Upper lobe of left lung (tissue), 6 donors: ENCODE measurements at regions not wholly inside any gene's neighbourhood (a gene's known extent, or its start where the extent isn't known, plus 50 kb on each side); places are given as distances from the start of the nearest gene placed in this dataset.
A peak's percentile ranks its signal among the peaks of the same experiment; 100 is the strongest.

ENCODE experiments used
- ATAC-seq, 2 donors: fragments of 200-7000 bp; cut with Tn5 transposase; one replicate each; pipeline ENCODE4 v1.9.1; 2022; ENCODE audit warnings: mild to moderate bottlenecking in 2 of 2, moderate library complexity in 2 of 2; ENCODE audit not compliant: low FRiP score in 2 of 2
- DNase-seq, 2 donors: peaks; one replicate each; pipeline ENCODE4 v3.0.0-alpha.2; 2019 to 2020
- H3K27ac ChIP-seq, 4 donors: fragments of 200-600 bp; sonication (generic); one replicate each; pipeline ENCODE4 v1.5.1; 2016 to 2019
- H3K27me3 ChIP-seq, 4 donors: fragments of 200-600 bp; sonication (generic); one replicate each; pipeline ENCODE4 v1.5.1; 2017 to 2019
- H3K36me3 ChIP-seq, 4 donors: fragments of 200-600 bp; sonication (generic); one replicate each; pipeline ENCODE4 v1.5.1; 2016 to 2019
- H3K4me1 ChIP-seq, 4 donors: fragments of 200-600 bp; sonication (generic); one replicate each; pipeline ENCODE4 v1.5.1; 2018 to 2019
- H3K4me3 ChIP-seq, 4 donors: fragments of 200-600 bp; sonication (generic); one replicate each; pipeline ENCODE4 v1.5.1; 2017 to 2019; ENCODE audit warnings: mild to moderate bottlenecking in 2 of 4, moderate library complexity in 1 of 4
- H3K9me3 ChIP-seq, 4 donors: fragments of 200-600 bp; sonication (generic); one replicate each; pipeline ENCODE4 v1.5.1; 2018 to 2019
- EP300 ChIP-seq, 4 donors: sonication (generic); formaldehyde crosslinking; IDR thresholded peaks; one replicate each; pipeline ENCODE4 v1.5.1; 2017; ENCODE audit warnings: antibody characterized with exemption in 4 of 4, control low read depth in 2 of 4
- POLR2A ChIP-seq, 4 donors: fragments of 450-650 bp; IDR thresholded peaks; one replicate each; pipeline ENCODE4 v1.5.1; 2016 to 2017; ENCODE audit warnings: antibody characterized with exemption in 4 of 4, mild to moderate bottlenecking in 2 of 4
- POLR2AphosphoS5 ChIP-seq, 2 donors: sonication (generic); formaldehyde crosslinking; IDR thresholded peaks; one replicate each; pipeline ENCODE4 v1.5.1; 2017; ENCODE audit warnings: antibody characterized with exemption in 2 of 2
- WGBS, 2 donors: methylation state at CpG; one replicate each; pipeline ENCODE4 v1.1.5; 2017 to 2018; 5-methylcytosine and 5-hydroxymethylcytosine counted together
- TF ChIP-seq, protein P1 (sequence below), 6 experiments: fragments of 450-650 bp in 4 of 6; fragments of 200-600 bp in 2 of 6; sonication (generic) in 2 of 6; IDR thresholded peaks; one replicate each; pipeline ENCODE4 v1.5.1; 2016 to 2019; ENCODE audit warnings: antibody characterized with exemption in 6 of 6
- donor health status: DM: no; HTN: no; CAD: no; lungs with moderate emphysema.
- donor health status: DM: no; HTN: yes; CAD: no; lungs with severe emphysema.

DNA sequence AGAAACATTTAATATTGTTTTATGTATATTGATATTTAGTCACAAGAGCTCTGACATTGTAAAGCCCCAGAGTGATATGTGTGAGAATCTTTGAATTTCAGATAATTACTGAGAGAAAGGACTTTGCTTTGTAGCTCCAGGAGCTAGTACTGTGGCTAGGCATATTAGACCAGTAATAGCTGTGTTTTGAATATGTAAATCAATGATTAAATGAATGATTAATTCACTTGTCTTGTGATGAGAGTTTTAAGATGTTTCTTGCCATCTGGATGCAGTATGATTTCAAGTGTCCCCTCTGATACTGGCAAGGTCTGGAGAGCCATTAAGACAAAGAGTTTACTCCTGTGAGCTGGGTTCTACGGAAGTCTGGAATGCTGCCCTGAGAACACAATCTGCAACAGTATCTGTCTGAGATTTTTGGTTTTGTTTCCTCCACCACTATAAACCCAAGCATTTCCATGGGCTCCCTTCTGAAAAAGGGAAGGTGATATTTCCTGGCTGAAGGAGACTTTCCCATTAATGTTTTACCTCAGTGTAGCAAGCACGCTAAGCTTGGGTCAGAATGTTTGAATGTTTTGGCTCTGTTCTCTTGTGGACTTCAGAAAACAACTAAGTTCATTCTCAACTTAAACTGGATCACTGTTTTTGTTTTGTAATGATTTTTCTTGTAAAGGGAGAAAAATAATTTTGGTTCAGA lies 61.3 kb upstream of the BICC1 start:
- Histone ChIP-seq H3K27ac (no peak overlapping the region), H3K27me3 (no peaks in the 10 kb centered on the region), H3K36me3 (no peaks in the 10 kb centered on the region), H3K4me1 (no peaks in the 10 kb centered on the region), H3K9me3 (peaks cover 0 to 8% (median 0%) of the 10 kb centered on the region in 4 donors), H3K4me3 (no peak overlapping the region)
- 37 to 64% methylated on average over 2 of the region's 2 CpGs for WGBS, 2 donors
- ATAC-seq (no peak), DNase-seq (no peak)
- no peak for TF ChIP-seq EP300 (IDR thresholded peaks at IDR 0.05)
- TF ChIP-seq POLR2AphosphoS5 (IDR thresholded peaks at IDR 0.05), result no peak

DNA sequence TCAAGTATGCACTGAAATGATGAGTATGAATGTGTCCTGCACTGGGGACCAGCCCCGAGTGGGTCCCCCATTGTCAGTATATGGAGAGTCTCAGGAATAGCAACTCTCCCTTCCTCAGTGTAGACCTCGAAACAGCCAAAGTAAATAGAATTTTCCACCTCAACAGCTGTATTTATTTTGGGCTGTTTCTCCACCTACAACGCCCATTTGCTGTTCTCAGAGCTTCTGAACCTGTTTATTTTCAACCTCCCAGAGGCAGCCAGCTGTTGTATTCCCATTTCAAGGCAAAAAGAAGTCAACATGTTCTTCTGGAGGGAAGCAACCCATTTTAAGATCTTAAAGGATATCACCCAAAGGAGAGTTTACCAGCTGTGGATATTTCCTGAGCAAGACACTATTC lies 59.6 kb upstream of the BICC1 start:
- no peak for ATAC-seq
- Histone ChIP-seq H3K9me3 (peaks cover 0 to 4% (median 0%) of the 10 kb centered on the region in 4 donors), H3K36me3 (no peaks in the 10 kb centered on the region), H3K27ac (no peak overlapping the region), H3K4me3 (no peak overlapping the region), H3K27me3 (no peaks in the 10 kb centered on the region), H3K4me1 (no peaks in the 10 kb centered on the region)
- 42 to 55% methylated on average over 3 of the region's 3 CpGs for WGBS, 2 donors
- DNase-seq, result no peak
- no peak for TF ChIP-seq POLR2A (IDR thresholded peaks at IDR 0.05)
- TF ChIP-seq EP300 (IDR thresholded peaks at IDR 0.05), result no peak
- TF ChIP-seq, protein P1, sequence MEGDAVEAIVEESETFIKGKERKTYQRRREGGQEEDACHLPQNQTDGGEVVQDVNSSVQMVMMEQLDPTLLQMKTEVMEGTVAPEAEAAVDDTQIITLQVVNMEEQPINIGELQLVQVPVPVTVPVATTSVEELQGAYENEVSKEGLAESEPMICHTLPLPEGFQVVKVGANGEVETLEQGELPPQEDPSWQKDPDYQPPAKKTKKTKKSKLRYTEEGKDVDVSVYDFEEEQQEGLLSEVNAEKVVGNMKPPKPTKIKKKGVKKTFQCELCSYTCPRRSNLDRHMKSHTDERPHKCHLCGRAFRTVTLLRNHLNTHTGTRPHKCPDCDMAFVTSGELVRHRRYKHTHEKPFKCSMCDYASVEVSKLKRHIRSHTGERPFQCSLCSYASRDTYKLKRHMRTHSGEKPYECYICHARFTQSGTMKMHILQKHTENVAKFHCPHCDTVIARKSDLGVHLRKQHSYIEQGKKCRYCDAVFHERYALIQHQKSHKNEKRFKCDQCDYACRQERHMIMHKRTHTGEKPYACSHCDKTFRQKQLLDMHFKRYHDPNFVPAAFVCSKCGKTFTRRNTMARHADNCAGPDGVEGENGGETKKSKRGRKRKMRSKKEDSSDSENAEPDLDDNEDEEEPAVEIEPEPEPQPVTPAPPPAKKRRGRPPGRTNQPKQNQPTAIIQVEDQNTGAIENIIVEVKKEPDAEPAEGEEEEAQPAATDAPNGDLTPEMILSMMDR (IDR thresholded peaks at IDR 0.05), result no peak
- no peak for TF ChIP-seq POLR2AphosphoS5 (IDR thresholded peaks at IDR 0.05)

DNA sequence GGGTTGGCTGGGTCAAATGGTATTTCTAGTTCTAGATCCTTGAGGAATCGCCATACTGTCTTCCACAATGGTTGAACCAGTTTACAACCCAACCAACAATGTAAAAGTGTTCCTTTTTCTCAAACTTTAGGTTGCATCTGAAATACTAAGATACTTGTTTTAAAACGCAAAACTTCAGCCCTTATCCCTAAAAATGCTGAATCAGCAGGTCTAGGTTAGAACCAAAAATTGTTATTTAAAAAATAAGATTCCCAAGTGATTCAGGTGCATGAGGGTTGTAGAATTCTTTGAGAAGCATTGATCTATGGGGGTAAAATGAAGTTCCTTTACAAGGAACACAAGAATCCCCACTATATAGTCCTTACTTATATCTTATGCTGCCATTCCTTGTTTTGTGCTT lies 56.5 kb upstream of the BICC1 start:
- no peak overlapping the region for H3K4me3 ChIP-seq
- TF ChIP-seq POLR2A (IDR thresholded peaks at IDR 0.05) (no peak), POLR2AphosphoS5 (IDR thresholded peaks at IDR 0.05) (no peak), EP300 (IDR thresholded peaks at IDR 0.05) (no peak)
- TF ChIP-seq, protein P1 (IDR thresholded peaks at IDR 0.05), result no peak
- H3K27me3 ChIP-seq, result no peaks in the 10 kb centered on the region
- WGBS, 2 donors, result 91 to 93% methylated on average over 2 of the region's 2 CpGs
- no peak overlapping the region for H3K27ac ChIP-seq
- ATAC-seq (no peak), DNase-seq (no peak)
- H3K4me1 ChIP-seq, result no peaks in the 10 kb centered on the region
- no peaks in the 10 kb centered on the region for H3K9me3 ChIP-seq
- H3K36me3 ChIP-seq, result no peaks in the 10 kb centered on the region

DNA sequence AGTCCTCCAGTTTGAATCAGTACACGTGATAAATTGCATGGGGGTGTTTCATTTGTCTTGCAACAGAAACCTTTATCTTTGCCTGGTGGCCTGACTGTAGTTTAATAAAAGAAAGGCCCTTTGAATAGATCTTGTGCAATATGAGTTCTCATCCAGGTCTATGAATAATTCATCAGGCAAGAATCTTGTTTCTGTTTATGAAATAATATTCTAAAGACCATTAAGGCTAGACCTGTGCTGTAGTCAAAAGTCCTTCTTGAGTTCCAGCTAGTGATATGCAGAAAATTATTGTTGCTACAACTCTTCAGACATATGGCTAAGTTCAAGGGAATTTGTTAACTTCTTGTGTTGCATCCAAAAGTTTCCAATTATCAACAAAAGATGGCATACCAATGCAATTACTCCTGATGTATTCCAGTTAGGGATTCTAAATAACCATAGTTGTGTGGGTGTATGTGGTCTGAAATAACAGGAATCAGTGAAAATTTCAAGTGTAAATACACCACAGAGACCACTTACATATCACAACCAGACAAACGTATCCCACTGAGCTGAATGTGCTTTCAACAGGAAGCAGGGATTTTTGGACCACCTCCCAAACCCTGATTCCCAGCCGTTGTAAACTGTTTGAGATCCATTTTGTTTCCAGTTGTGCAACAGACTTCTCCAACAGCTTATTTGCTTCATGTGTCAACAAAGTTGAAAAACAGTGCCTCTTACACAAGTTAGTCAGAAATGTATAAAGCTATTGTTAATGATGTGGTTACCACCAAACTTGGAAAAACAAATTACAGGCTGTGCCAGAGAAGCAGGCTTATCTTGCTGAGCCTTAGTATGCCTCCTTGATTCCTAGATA lies 54.7 kb upstream of the BICC1 start:
- Histone ChIP-seq H3K36me3 (no peaks in the 10 kb centered on the region), H3K9me3 (no peaks in the 10 kb centered on the region), H3K27ac (peak overlapping the region in 1 of 4 donors; percentile 4), H3K27me3 (no peaks in the 10 kb centered on the region), H3K4me1 (no peaks in the 10 kb centered on the region), H3K4me3 (no peak overlapping the region)
- ATAC-seq, result peak in 1 of 2 donors; percentile 75
- no peak for DNase-seq
- WGBS, 2 donors, result 27 to 31% methylated on average over 3 of the region's 3 CpGs
- TF ChIP-seq EP300 (IDR thresholded peaks at IDR 0.05) (no peak), POLR2AphosphoS5 (IDR thresholded peaks at IDR 0.05) (no peak), POLR2A (IDR thresholded peaks at IDR 0.05) (no peak)
- TF ChIP-seq, protein P1 (IDR thresholded peaks at IDR 0.05), result no peak

DNA sequence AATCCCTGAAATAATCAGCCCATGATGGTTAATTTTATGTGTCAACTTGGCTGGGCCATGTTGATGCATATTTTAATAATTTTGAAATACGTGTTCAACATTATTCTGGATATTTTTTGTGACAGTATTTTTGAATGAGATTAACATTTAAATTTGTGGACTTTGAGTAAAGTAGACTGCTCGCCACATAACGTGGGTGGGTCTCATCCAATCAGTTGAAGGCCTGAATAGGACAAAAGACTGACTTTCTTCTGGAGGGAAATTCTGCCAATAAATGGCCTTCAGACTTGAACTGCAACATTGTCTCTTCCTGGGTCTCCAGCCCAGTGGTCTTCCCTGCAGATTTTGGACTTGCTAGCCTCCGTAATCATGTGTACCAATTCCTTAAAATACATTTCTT lies 53.6 kb upstream of the BICC1 start:
- no peak overlapping the region for H3K27ac ChIP-seq
- H3K4me1 ChIP-seq, result no peaks in the 10 kb centered on the region
- TF ChIP-seq EP300 (IDR thresholded peaks at IDR 0.05) (no peak), POLR2AphosphoS5 (IDR thresholded peaks at IDR 0.05) (no peak), POLR2A (IDR thresholded peaks at IDR 0.05) (no peak)
- TF ChIP-seq, protein P1 (IDR thresholded peaks at IDR 0.05), result no peak
- no peaks in the 10 kb centered on the region for H3K9me3 ChIP-seq
- ATAC-seq (no peak), DNase-seq (no peak)
- no peaks in the 10 kb centered on the region for H3K27me3 ChIP-seq
- H3K36me3 ChIP-seq, result no peaks in the 10 kb centered on the region
- WGBS, 2 donors, result 83 to 85% methylated on average over 4 of the region's 4 CpGs
- H3K4me3 ChIP-seq, result no peak overlapping the region
